HG02943 (cell line): ENCODE measurements at regions not wholly inside any gene's neighbourhood (a gene's known extent, or its start where the extent isn't known, plus 50 kb on each side); places are given as distances from the start of the nearest gene placed in this dataset.
"Not testable (repeated sequence)": the region's sequence is repeated elsewhere in the genome, so short reads cannot be mapped to it uniquely, and the experiment has no call there.

Source experiments
- ATAC-seq: cut with Tn5 transposase; IDR thresholded peaks from one replicate; pipeline ENCODE4 v1.9.1; 2021; ENCODE audit warnings: mild to moderate bottlenecking, low read depth, moderate library complexity; ENCODE audit not compliant: unreplicated experiment

DNA sequence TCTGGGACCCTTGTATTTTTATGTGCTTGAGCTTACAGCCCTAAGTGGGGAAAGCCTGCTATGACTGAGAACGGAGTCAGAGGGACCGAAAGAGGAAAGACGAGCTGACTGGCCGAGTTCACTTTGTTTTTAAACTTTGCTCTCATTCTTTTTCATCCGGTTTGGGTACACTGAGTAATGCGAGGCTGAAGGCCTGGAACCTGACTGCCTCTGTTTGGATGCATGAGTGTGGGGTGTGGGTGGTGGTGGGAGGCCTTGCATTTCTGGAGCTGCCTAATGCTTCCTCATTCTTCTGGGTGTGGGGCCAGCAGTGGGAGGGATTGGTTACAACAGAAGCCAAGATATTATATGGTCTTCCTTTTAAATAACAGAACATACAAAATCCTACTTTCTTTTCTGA lies 155.5 kb downstream of the BUB3 start:
- no peak for ATAC-seq

DNA sequence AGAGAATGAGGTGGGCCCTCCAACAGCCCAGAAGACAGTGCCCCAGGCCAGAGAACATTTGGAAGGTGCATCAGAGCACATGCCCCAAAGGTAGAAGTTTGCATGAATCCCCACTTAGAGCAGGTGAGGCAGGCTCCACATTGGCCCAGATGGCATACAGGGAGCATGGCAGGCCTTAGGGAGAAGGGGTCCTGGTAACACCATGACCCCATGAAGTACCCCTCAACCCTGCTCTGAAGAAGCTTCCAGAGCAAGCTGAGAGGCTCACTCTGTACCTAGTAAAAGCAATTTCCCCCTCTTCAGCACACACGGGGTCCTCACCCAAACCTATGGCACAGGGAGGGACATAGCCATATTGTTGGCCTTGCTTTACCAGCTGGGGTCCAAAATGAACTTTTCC lies 162.6 kb downstream of the BUB3 start:
- ATAC-seq, result no peak

DNA sequence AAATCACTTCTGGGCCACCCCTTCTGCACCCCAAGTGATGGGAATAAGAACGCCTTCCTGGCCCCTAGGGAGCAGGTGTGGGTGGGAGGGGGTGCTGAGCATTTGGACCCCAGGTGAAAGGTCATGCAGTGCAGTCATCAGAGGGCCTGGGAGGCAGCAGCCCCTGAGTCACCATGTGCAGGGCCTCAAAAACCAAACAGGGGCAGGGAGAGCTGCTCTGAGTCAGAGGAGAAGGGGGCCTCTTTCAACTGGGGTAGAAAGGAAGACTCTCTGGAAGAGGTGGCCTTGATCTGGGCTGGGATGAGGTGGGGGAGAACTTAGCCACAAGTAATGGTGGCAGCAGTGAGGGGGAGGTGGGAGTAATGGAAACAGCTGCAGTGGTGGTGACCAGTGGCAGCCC lies 164.3 kb downstream of the BUB3 start:
- no peak for ATAC-seq

DNA sequence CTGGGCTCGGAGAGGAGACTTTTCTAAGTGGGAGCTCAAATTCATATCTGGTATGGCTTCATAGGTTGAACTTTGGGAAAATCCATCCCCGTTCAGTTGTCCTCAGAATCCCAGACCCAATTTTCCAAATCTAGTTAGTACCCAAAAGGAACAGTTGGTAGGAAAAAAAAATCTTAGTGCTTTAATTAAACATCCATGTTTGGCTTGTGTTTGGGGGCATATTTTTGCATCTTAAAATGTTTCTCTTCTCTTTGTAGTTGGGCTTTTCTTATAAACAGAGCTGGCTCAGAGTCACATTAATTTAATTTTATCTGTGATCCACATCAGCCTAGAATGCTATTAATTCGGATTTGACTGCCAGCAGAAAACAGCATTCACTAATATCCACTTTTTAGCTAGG lies 165.9 kb downstream of the BUB3 start:
- ATAC-seq, result no peak

DNA sequence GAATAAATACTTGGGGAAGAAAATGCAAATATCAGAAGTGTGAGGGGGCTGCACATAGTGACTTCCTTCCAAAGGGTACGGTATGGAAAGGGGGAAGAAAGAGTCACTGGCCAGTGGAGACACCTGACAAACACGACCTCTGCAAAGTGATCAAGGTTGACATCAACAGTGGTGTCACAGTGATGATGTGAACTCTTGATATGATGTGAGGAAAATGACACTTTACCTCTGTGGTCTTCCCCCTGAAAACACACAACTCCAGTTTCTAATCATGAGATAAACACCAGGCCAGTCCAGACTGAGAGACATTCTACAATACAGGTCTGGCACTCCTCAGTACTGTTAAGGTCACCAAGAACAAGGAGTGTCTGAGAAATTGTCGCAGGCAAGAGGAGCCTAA lies 169.7 kb downstream of the BUB3 start:
- ATAC-seq, result no peak

DNA sequence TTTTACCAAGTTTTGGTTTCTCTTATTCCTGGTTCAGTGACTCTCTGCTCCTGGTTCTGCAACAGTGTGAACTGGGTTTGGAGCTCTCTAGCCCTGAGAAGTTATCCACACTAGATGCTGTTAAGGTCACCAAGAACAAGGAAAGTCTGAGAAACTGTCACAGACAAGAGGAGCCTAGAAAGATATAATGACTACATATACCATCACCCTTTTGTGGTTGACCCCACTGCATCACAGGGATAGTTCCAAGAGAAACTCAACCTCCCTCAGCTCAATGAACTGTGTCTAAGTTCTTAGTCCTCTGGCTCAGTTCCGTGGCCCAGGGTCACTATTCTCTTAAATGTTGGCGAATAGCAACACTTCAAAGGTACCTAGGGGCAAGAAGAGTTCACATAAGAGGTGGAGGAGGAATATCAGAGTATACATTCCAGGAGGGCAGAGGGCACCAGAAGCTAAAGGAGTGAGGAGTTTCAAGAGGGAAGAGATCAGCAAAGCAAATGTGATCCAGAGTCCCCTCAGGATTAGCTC lies 171.5 kb downstream of the BUB3 start:
- no peak for ATAC-seq

DNA sequence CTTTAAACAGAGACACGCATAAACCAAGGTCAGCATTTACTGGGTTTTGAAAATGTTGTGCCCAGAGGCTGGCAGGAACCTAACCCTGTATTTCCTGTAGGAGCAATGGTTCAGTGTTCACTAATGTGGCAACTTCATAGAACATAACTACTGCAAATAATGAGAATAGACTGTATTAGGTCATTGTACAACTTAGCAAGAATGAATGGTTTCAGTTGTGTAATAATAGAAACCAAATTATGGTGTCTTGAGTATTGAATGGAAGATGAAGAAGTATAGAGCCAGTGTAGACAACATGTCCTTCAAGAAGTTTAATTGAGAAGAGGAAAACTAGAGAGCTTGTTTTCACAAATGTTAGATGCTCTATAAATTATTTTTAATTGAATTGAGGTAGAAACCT lies 172.5 kb downstream of the BUB3 start:
- no peak for ATAC-seq

DNA sequence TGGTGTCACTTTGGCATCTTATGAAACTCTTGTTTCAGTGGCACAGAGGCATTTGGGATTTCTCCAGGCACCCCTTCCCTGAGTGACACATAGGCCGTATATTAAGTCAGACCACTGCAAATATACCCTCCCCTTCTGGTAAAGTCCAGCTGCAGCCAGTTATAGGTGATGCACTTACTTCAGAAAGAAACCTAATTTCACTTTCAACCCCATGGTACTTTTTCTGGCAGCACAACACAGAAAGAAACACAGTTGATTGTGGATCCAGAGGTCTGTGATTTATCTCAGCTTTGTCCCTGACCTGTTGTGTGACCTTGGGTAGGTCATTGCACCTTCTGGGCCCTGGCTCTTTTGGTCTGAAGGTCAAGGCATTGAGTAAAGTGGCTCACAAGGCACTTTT lies 173.2 kb downstream of the BUB3 start:
- no peak for ATAC-seq

DNA sequence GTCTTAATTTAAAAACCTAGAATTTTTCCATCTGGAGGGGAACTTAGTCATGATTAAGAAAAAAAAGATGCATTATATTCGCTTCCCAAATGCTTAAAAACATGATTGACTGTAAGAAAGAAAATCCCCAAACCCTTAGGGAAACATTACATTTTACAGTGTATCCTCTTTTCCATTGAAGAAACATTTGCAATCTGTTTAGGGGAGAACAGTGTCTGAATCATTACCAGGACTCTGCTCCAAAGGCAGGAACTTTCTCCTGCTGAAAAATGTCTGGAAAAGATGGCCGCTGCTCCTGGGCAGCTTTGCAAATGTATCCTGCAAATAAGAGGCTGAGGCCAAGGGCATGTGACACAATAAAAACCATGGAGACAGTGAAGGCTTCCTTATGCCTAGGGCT lies 173.7 kb downstream of the BUB3 start:
- ATAC-seq, result no peak

DNA sequence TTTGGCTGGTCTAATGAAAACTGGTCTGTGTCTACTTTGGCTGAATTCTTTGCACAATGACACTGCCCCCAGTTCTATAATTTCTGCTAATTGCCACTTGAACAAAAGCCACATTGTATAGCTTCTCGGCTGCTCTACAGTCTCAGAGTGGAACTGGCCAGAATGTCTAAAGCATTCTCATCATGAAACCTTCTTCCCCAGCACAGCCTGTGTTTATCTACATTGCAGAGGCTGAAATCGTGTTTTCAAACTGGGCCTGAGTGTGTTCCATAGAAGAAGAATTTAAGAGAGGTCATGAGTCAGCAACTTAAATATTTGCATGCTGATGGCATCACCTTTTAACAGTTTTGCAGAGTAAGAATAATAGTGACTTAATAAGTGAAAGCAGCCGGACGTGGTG lies 177.2 kb downstream of the BUB3 start:
- no peak for ATAC-seq

DNA sequence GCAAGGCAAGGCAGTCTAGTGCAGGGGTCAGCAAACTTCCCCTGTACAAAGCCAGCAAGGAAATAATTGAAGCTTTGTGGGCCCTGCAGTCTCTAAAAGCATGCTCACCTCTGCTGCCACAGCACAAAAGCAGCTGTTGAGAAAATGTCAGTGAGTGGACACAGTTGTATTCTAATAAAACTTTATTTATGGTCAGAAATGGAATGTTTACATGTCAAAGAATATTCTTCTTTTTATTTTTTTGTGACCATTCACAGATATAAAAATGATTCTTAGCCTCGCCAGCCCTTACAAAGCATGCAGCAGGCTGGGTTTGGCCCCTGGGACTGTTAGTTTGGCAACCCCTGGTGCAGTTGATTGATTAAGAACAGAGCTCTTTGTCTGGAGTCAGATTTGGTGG lies 192.4 kb downstream of the BUB3 start:
- no peak for ATAC-seq

DNA sequence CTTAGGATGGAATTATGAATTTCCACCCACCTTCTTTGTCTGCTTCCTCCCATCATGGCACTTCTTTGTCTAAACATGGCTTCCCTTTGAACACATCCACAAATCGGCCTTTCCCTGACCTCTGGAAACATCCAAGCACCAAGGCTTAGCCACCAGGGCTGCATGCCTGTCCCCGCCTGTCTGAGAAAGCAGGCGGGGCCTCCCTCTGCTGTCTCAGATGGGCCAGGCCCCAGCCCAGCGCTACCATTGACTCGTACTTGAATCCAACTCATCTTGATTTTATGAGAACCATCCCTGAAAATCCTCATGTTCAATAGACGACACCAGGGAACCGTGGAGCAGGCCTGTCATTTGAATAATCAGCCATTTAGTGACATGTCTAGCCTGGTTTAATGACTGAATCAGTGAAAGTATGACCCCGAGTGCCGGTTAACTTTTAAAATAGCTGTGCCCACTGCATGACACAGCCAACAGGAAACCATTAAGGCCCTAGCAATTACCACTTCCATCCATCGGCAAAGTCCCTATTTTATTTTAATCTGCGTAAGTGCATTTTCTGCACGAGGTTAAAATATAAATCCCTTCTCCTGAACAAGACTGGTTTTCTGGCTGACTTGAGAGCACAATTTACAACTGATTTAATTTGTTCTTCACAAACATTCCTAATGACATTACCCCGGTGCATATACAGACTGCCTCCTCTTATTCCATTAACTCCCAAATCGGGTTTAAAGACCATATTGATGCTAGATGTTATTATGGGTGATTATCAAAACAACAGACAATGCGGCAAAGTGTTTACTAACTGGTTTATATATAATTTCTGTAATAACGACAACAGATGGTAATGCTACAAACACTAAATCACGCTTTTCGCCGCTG lies 194.7 kb downstream of the BUB3 start:
- ATAC-seq, result no peak

DNA sequence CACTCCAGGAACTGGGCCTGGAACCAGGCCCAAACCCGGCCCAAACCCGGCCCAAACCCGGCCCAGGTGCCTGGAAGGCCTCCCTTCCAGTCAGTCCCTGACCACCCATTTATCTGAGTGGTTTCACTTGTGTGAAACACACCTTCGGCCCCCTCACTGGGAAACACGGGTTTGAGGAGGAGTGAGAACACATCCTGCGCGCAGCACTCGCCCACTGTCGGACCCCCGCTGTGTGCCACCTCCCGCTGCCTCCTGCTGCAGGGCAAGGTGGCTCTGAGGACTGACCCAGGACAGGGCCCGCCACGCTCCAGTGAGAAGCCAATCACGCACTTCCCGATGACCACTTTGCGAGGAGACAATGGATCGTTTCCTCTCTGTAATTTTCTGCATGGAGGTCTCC lies 197.5 kb downstream of the BUB3 start:
- ATAC-seq, result no peak

DNA sequence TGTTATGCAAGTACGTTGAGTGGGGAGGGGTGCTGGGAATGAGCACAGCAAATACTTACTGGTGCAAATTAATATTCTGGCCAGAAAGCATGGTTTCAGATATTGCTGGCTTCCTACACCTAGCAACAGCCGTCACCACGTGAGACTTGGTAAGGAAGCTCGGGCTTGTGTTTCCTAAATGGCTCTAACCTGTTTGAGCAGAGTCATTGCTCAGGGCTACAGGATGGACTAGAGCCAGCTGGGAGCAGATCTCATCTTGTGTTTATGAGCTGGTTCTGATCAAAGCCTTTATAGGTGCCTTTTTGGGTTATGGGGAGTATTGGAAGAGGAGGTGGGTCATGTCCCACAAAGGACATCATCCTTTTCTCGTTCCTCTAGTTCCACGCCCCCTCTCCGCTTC lies 200.3 kb downstream of the BUB3 start:
- ATAC-seq, result no peak

DNA sequence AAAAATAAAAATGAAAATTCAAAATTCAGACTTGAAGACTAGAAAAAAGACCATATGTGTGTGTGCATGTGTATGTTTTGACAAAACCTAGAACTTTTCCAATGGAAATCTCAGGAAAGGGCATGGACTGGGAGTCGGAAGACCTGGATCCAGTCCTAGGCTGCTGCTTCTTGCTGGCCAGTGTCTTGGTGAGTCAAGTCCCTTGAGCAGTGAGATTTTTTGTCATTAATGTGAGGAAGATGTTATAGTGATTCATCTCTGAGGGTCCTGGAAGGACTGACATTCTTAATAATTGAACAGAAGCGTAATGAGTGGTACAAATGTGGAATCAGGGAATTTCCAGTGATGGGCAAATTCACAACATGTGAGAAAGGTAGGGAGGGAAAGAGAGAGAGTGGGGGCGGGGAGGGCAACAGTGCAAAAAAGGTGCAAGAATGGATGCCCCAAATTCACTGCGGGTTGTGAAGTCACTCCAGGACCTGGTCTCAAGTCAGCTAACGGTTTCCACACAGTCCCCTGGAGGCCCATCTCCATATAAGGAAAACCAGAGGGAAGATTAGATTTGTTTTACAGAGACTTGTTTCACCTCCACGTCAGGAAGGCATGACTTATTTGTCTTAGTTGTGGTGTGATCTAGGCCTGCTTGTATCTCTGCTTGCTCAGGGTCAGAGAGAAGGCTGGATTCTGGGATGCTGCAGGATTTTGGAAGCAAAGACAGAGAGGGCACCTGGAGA lies 201.7 kb downstream of the BUB3 start:
- ATAC-seq, result no peak

DNA sequence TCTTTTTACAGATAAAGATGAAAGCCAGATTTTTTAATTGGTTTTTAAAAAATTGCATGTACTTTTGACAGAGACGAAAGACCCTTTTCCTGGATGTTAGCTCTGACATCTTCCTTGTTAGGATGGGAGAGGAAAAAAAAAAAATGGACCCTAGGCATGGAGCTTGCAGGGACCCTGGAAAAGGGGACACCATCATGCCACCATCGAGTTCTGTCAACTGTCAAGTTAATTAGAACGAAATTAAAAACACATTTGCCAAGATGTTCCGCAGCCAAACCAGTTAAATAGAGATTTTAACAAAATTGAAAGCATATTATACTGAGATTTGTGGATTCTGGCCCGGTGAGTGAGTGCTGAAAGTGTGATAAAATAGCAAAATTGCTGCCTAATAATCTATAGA lies 202.6 kb downstream of the BUB3 start:
- no peak for ATAC-seq

DNA sequence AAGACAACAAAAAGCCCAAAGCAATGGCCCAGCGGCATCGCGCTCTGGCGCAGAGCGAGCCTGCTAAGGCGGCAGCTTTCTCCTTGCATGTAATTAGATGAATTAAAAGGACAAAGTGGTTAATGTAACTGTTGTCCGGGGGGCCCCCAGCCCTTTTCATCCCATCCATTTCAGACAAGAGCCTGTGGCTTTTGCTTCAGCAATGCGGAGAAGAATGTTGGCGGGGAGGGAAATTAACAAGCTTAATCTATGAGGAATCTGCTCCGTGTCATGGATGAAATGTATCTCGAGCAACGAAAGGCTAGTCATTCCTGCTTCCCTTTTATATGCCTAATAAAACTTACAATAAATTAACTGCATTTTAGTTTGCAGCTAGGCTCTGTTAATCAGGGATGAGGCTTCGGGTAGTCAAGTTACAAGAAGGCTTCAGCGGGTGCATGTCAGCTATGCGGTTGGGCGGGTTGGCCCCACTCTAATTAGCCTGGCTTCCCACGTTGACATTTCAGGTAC lies 203.3 kb downstream of the BUB3 start:
- no peak for ATAC-seq

DNA sequence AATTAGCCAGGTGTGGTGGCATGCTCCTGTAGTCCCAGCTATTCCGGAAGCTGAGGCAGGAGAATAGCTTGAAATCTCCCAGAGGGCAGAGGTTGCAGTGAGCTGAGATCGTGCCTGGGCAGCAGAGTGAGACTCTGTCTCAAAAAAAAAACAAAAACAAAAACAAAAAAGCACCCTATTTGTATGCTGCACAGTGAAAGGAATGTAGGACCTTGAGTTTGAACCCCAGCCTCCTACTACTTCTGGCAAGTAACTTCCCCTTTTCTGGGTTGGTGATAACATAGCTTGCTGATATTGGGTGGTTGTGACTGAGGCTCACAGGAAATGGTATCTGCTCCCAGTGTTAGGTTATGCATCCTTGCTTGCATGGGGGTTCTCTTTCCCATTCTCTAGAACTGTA lies 205.3 kb downstream of the BUB3 start:
- no peak for ATAC-seq

DNA sequence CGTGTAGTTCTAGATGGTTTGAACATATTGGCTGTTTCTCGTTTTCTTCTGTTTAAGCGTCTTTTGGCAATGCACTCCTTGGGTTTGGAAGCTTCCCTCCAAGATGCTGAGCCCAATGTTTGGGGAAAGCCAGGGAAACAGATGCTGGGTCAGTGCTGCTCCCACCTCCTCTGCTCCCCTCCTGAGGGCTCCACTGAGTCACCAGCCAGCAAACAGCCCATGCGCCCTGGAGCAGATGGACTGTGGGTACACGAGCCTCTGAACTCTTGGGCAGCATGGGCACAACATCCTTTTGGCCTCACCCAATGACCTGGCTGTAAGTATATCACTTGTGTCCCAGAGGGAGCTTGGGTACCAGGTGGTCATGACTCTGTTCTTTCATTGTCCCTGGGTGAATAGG lies 207.6 kb downstream of the BUB3 start:
- ATAC-seq, result no peak

DNA sequence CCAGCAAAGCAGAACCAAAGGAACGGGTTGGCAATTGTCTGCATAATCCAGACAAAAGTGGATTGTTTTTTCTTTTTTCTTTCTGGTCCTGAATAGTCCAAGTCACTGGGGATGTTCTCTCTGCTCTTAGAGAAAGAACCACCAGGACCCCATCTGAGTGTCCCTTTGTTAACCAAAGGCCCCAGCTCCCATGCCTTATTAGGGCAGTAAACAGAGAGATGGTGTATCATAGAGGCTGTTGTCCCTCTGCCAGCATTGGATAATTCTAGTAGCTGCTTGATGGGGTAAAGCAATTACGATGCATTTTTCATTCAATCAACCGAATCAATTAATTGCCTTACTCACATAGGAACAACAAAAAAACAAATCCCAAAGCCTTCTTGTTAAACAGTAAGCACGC lies 213.0 kb downstream of the BUB3 start:
- no peak for ATAC-seq

DNA sequence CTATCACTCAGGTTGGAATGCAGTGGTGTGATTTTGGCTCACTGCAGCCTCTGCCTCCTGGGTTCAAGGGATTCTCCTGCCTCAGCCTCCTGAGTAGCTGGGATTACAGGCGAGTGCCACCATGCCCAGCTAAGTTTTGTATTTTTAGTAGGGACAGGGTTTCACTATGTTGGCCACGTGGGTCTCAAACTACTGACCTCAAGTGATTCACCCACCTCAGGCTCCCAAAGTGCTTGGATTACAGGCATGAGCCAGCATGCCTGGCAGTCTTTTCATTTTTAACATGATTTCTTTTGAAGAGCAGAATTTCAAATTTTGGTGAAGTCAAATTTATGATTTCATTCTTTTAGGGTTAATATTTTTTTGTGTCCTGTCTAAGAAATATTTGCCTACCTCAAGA lies 217.4 kb downstream of the BUB3 start:
- ATAC-seq, result not testable (repeated sequence)

DNA sequence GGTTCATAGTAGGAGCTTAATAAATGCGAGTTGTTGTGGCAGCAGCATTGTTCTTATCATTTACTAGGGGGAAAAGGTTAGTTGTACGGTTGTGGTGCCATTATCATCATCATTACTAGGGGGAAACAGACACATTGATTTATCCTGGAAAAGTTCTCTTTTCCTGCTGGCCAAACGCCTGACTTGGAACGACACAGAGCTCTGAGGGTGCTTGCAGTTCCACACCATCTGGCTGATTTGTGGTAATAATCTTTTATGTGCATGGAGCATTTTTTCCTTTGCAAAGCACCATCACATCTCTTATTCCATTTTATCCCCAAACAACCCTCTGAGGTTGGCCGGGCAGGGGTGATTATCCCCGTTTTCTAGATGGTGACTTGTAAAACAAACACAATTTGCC lies 219.4 kb downstream of the BUB3 start:
- no peak for ATAC-seq
